22Rv1 (cell line): ENCODE measurements at regions not wholly inside any gene's neighbourhood (a gene's known extent, or its start where the extent isn't known, plus 50 kb on each side); places are given as distances from the start of the nearest gene placed in this dataset.

Experiments
- CTCF ChIP-seq: fragments of 450-650 bp; IDR thresholded peaks from 2 replicates; pipeline ENCODE4 v1.5.1; 2017; ENCODE audit warnings: mild to moderate bottlenecking
- ZFX ChIP-seq: fragments of 450-650 bp; IDR thresholded peaks from 2 replicates; pipeline ENCODE4 v1.6.1; 2017; ENCODE audit warnings: antibody characterized with exemption, borderline replicate concordance

GRCh38 chr14:36423430-36423829 lies 96.6 kb downstream of the NKX2-1 start:
- TF ChIP-seq CTCF (no peak), ZFX (no peak)
